K562 (cell line): ENCODE measurements at regions not wholly inside any gene's neighbourhood (a gene's known extent, or its start where the extent isn't known, plus 50 kb on each side); places are given as distances from the start of the nearest gene placed in this dataset.
A peak's percentile ranks its signal among the peaks of the same experiment; 100 is the strongest.
"Not testable (repeated sequence)": the region's sequence is repeated elsewhere in the genome, so short reads cannot be mapped to it uniquely, and the experiment has no call there.

ENCODE experiments used
- ATAC-seq: fragments of 200-7000 bp; cut with Tn5 transposase; 3 replicates; pipeline ENCODE4 v1.9.1; 2020; ENCODE audit warnings: moderate library complexity
- BruUV-seq: library from RNA; stranded (reverse); fragments of 400-500 nt; replicated peaks from 2 replicates; lab custom pipeline; 2021; lab: Mats Ljungman, UMichigan
- CTCF ChIA-PET: fragments of 300-600 bp; formaldehyde crosslinking; extraction: SDS; loops from one replicate; lab custom pipeline; 2021; ENCODE audit warnings: low intra/inter-chr PET ratio; lab: Yijun Ruan, JAX
- POLR2A ChIA-PET: fragments of 300-600, 350-650 bp; sonication (Branson Sonifier 250); formaldehyde crosslinking; extraction: SDS; loops from one replicate; lab custom pipeline; 2021; ENCODE audit warnings: antibody characterized with exemption, inconsistent platforms; lab: Yijun Ruan, JAX
- DNase-seq, 4 experiments: peaks; one replicate each; pipeline versions ENCODE4 v3.0.0 to v3.0.0-alpha.2; 2011 to 2018; ENCODE audit warnings: low spot score in 3 of 4, mixed read lengths in 3 of 4; ENCODE audit errors: extremely low read depth in 1 of 4
- FAIRE-seq: peaks from 2 replicates; lab custom pipeline; 2011; peaks lifted over from hg19 to GRCh38; lab: Jason Lieb, UNC
- H2AFZ ChIP-seq: 2 replicates; pipeline ENCODE4 v1.6.0; 2011; ENCODE audit warnings: low read depth, low read length, control low read depth, inconsistent platforms
- H3K27ac ChIP-seq: fragments of 200-600 bp; 3 replicates; pipeline ENCODE4 v1.8.0; 2011; ENCODE audit warnings: low read depth, mild to moderate bottlenecking, control low read depth, inconsistent platforms, low read length, moderate library complexity, mixed read lengths; ENCODE audit errors: extremely low read depth
- H3K27me3 ChIP-seq, 2 experiments: fragments of 300-600 bp in 1 of 2; 2 replicates in 1 of 2; 3 replicates in 1 of 2; pipeline versions ENCODE4 v1.6.0 to v1.8.0; 2011; ENCODE audit warnings: inconsistent platforms in 2 of 2, low read length in 2 of 2, mild to moderate bottlenecking in 1 of 2, mixed read lengths in 1 of 2, moderate library complexity in 1 of 2; ENCODE audit not compliant: control insufficient read depth in 2 of 2, insufficient read depth in 2 of 2
- H3K36me3 ChIP-seq: fragments of 300-600 bp; 3 replicates; pipeline ENCODE4 v1.8.0; 2011; ENCODE audit warnings: mild to moderate bottlenecking, low read length, inconsistent platforms; ENCODE audit not compliant: control insufficient read depth, insufficient read depth
- H3K4me1 ChIP-seq, 2 experiments: fragments of 200-600 bp in 1 of 2; replicated peaks in 1 of 2; 2 replicates in 1 of 2; 3 replicates in 1 of 2; pipeline versions ENCODE4 v1.5.1 to v1.8.0; 2011; ENCODE audit warnings: inconsistent platforms in 2 of 2, low read length in 2 of 2, mild to moderate bottlenecking in 1 of 2, mixed read lengths in 1 of 2, moderate library complexity in 1 of 2; ENCODE audit not compliant: control insufficient read depth in 2 of 2, insufficient read depth in 2 of 2
- H3K4me2 ChIP-seq: 2 replicates; pipeline ENCODE4 v1.6.1; 2011; ENCODE audit warnings: low read length, control low read depth, inconsistent platforms, mixed read lengths; ENCODE audit not compliant: insufficient read depth
- H3K4me3 ChIP-seq: fragments of 200-600 bp; sonication (generic), shearing (Covaris generic); 2 replicates; pipeline ENCODE4 v1.5.1; 2016; ENCODE audit warnings: control low read depth, inconsistent platforms
- H3K79me2 ChIP-seq: fragments of 200-600 bp; 3 replicates; pipeline ENCODE4 v1.8.0; 2011; ENCODE audit warnings: low read length, inconsistent platforms; ENCODE audit not compliant: control insufficient read depth, insufficient read depth
- H3K9ac ChIP-seq, 2 experiments: 2 replicates each; pipeline versions ENCODE4 v1.6.0 to v1.6.1; 2011; ENCODE audit warnings: low read depth in 2 of 2, low read length in 2 of 2, control low read depth in 1 of 2, inconsistent platforms in 1 of 2, mild to moderate bottlenecking in 1 of 2, mixed read lengths in 1 of 2; ENCODE audit not compliant: insufficient read depth in 1 of 2
- H3K9me1 ChIP-seq: one replicate; pipeline ENCODE4 v1.6.0; 2011; ENCODE audit warnings: inconsistent platforms, mild to moderate bottlenecking, low read length, moderate library complexity; ENCODE audit not compliant: control insufficient read depth, insufficient read depth
- H3K9me3 ChIP-seq: replicated peaks from 2 replicates; pipeline ENCODE4 v1.5.1; 2011; ENCODE audit warnings: low read depth, low read length, inconsistent platforms; ENCODE audit not compliant: control insufficient read depth, insufficient read depth
- H4K20me1 ChIP-seq: replicated peaks from 2 replicates; pipeline ENCODE4 v1.6.1; 2011; ENCODE audit warnings: low read length, inconsistent platforms, mixed read lengths; ENCODE audit not compliant: control insufficient read depth, insufficient read depth
- COPS2 ChIP-seq: fragments of 450-650 bp; conservative IDR thresholded peaks from 2 replicates; pipeline ENCODE4 v1.6.1; 2016; ENCODE audit warnings: mild to moderate bottlenecking, moderate library complexity
- FUS ChIP-seq: fragments of 200-400 bp; formaldehyde crosslinking; optimal IDR thresholded peaks from 2 replicates; pipeline ENCODE3; 2017; ENCODE audit warnings: low read depth, low read length
- HMBOX1 ChIP-seq: sonication (generic); IDR thresholded peaks from 2 replicates; pipeline ENCODE4 v1.6.1; 2016
- IRF9 ChIP-seq: fragments of 450-650 bp; IDR thresholded peaks from 2 replicates; pipeline ENCODE4 v1.6.1; 2016; ENCODE audit warnings: missing biosample characterization, missing genetic modification characterization
- KDM1A ChIP-seq, 2 experiments: fragments of 450-650 bp; IDR thresholded peaks; 2 replicates each; pipeline ENCODE4 v1.6.1; 2016; ENCODE audit warnings: mild to moderate bottlenecking in 2 of 2
- NR4A1 ChIP-seq, 2 experiments: fragments of 250-450 bp in 1 of 2; fragments of 450-650 bp in 1 of 2; sonication (Bioruptor Pico) in 1 of 2; IDR thresholded peaks; 2 replicates each; pipeline versions ENCODE4 v1.4.0 to v1.6.1; 2016 to 2020; ENCODE audit warnings: mild to moderate bottlenecking in 2 of 2, missing compliant biosample characterization in 1 of 2, missing genetic modification characterization in 1 of 2, moderate library complexity in 1 of 2
- PTBP1 ChIP-seq: fragments of 200-400 bp; formaldehyde crosslinking; IDR thresholded peaks from 2 replicates; pipeline ENCODE4 v1.6.1; 2017; ENCODE audit warnings: low read depth, low read length
- RB1 ChIP-seq: fragments of 450-650 bp; IDR thresholded peaks from 2 replicates; pipeline ENCODE4 v1.6.1; 2017; ENCODE audit warnings: low read depth, mild to moderate bottlenecking
- SMARCA4 ChIP-seq: fragments of 450-650 bp; IDR thresholded peaks from 2 replicates; pipeline ENCODE4 v1.6.1; 2016
- SREBF2 ChIP-seq: sonication (generic); formaldehyde crosslinking; IDR thresholded peaks from 2 replicates; pipeline ENCODE4 v1.4.0; 2020; ENCODE audit warnings: mild to moderate bottlenecking, missing genetic modification reagents
- STAT5B ChIP-seq: fragments of 250-450 bp; sonication (Bioruptor Pico); IDR thresholded peaks from 2 replicates; pipeline ENCODE4 v1.8.0; 2021; ENCODE audit warnings: mild to moderate bottlenecking, inconsistent platforms
- ZNF445 ChIP-seq: fragments of 250-450 bp; sonication (Bioruptor Pico); IDR thresholded peaks from 2 replicates; pipeline ENCODE4 v1.4.0; 2020; ENCODE audit warnings: low read depth, mild to moderate bottlenecking, moderate library complexity
- ZSCAN29 ChIP-seq: fragments of 450-650 bp; IDR thresholded peaks from 2 replicates; pipeline ENCODE4 v1.6.1; 2017
- WGBS: fragments of 100-300 bp; shearing (Covaris generic); methylation state at CpG from one replicate; pipeline ENCODE4 v1.1.6; 2016; ENCODE audit warnings: low coverage, mixed read lengths; ENCODE audit not compliant: insufficient coverage; ENCODE audit errors: missing lambda C conversion rate; 5-methylcytosine and 5-hydroxymethylcytosine counted together
- in situ Hi-C: fragments of 300-500 bp; cut with MboI; formaldehyde crosslinking; loops from 4 replicates; pipeline ENCODE4 v1.15.0; 2018; ENCODE audit warnings: inconsistent platforms, mixed read lengths
- intact Hi-C: fragments of 100-400 bp; cut with micrococcal nuclease; formaldehyde crosslinking; loops from 2 replicates; pipeline ENCODE4 v1.14.2; 2022
- TF ChIP-seq, protein P1 (sequence below): fragments of 450-650 bp; IDR thresholded peaks from 2 replicates; pipeline ENCODE4 v1.6.1; 2016; ENCODE audit warnings: low read depth, mild to moderate bottlenecking, moderate library complexity

- H3K4me2 ChIP-seq, H3K36me3 ChIP-seq, POLR2A ChIA-PET, H4K20me1 ChIP-seq, ATAC-seq, intact Hi-C loops, H3K27ac ChIP-seq, in situ Hi-C loops, BruUV-seq, CTCF ChIA-PET, DNase-seq, H3K79me2 ChIP-seq, FAIRE-seq, H3K9ac ChIP-seq, H3K4me1 ChIP-seq, H3K4me3 ChIP-seq, H3K9me1 ChIP-seq, H2AFZ ChIP-seq, H3K9me3 ChIP-seq: not testable (repeated sequence)
- TF ChIP-seq HMBOX1, result 0 out of 2 replicates have a peak, but pooled peaks have one; percentile 44
- WGBS, result under 1% methylated on average over 14 of the region's 14 CpGs
- H3K27me3 ChIP-seq, result peaks cover 7 to 11% of the 10 kb centered on the region in 2 experiments; a peak in 2 of 5 replicates
Observed at GRCh38 chr5:175331173-175332036, 112.6 kb downstream of the DRD1 start.

DNA sequence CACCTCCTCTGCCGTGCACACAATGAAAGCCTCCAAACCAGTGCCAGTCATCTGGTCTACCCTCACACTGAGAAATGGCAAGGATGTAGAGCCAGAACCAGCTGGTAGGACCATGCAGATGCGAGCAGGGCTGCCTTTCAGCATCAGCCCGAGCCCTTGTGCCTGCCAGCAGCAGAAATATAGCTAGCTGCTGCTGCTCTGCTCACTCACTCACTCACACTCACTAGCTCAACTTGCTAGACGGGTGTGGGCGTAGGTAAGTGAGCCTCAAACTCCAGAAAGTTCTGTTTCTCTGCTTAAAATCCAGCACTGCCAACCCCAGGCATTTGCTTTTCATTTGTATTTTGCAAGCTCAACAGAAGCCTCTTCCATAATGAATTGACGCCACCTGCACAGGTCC, 114.0 kb downstream of the DRD1 start:
- intact Hi-C loops, result no loop called here
- no peak for ATAC-seq
- H3K4me3 ChIP-seq, result no peak overlapping the region
- no TSS peak for BruUV-seq
- in situ Hi-C loops, result no loop called here
- ChIA-PET POLR2A (interaction anchor here (0.8 kb wide), 1 partner anchor 9 kb away, joined by 3 read pairs; no protein-coding TSS in a partner anchor), CTCF (no interaction called here)
- H3K27ac ChIP-seq, result no peak overlapping the region
- peaks cover 7 to 11% of the 10 kb centered on the region in 2 experiments; a peak in 2 of 5 replicates for H3K27me3 ChIP-seq
- no peaks in the 10 kb centered on the region for H4K20me1 ChIP-seq
- H3K79me2 ChIP-seq, result no peaks in the 10 kb centered on the region
- no peaks in the 10 kb centered on the region for H3K36me3 ChIP-seq
- H3K4me1 ChIP-seq, result no peaks in the 10 kb centered on the region
- H2AFZ ChIP-seq, result no peak overlapping the region
- 0% methylated on average over 6 of the region's 6 CpGs for WGBS
- FAIRE-seq, result no peak
- no peaks in the 10 kb centered on the region for H3K9me1 ChIP-seq
- no peak overlapping the region for H3K4me2 ChIP-seq
- no peak for DNase-seq
- H3K9me3 ChIP-seq, result no peaks in the 10 kb centered on the region
- H3K9ac ChIP-seq, result no peak overlapping the region
- TF ChIP-seq COPS2, result no peak
- TF ChIP-seq, protein P1, sequence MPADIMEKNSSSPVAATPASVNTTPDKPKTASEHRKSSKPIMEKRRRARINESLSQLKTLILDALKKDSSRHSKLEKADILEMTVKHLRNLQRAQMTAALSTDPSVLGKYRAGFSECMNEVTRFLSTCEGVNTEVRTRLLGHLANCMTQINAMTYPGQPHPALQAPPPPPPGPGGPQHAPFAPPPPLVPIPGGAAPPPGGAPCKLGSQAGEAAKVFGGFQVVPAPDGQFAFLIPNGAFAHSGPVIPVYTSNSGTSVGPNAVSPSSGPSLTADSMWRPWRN, result no peak
- no peak for TF ChIP-seq SREBF2 (CRISPR knock-in tag)
- no peak for TF ChIP-seq FUS
- TF ChIP-seq RB1, result no peak
- TF ChIP-seq IRF9 (tag), result no peak
- no peak for TF ChIP-seq NR4A1 (CRISPR knock-in tag; IDR thresholded peaks at IDR 0.05)
- TF ChIP-seq NR4A1 (tag; IDR thresholded peaks at IDR 0.05), result no peak
- TF ChIP-seq ZNF445 (CRISPR knock-in tag), result no peak
- TF ChIP-seq KDM1A (IDR thresholded peaks at IDR 0.05), result no peak
- no peak for TF ChIP-seq PTBP1
- no peak for TF ChIP-seq STAT5B
- TF ChIP-seq SMARCA4, result no peak
- no peak for TF ChIP-seq ZSCAN29
